C4-2B (cell line): ENCODE measurements at regions not wholly inside any gene's neighbourhood (a gene's known extent, or its start where the extent isn't known, plus 50 kb on each side); places are given as distances from the start of the nearest gene placed in this dataset.

Experiments
- CTCF ChIP-seq: fragments of 450-650 bp; conservative IDR thresholded peaks from 2 replicates; pipeline ENCODE4 v1.5.1; 2017; ENCODE audit warnings: mild to moderate bottlenecking
- ZFX ChIP-seq: fragments of 450-650 bp; IDR thresholded peaks from 2 replicates; pipeline ENCODE4 v1.6.1; 2017

DNA sequence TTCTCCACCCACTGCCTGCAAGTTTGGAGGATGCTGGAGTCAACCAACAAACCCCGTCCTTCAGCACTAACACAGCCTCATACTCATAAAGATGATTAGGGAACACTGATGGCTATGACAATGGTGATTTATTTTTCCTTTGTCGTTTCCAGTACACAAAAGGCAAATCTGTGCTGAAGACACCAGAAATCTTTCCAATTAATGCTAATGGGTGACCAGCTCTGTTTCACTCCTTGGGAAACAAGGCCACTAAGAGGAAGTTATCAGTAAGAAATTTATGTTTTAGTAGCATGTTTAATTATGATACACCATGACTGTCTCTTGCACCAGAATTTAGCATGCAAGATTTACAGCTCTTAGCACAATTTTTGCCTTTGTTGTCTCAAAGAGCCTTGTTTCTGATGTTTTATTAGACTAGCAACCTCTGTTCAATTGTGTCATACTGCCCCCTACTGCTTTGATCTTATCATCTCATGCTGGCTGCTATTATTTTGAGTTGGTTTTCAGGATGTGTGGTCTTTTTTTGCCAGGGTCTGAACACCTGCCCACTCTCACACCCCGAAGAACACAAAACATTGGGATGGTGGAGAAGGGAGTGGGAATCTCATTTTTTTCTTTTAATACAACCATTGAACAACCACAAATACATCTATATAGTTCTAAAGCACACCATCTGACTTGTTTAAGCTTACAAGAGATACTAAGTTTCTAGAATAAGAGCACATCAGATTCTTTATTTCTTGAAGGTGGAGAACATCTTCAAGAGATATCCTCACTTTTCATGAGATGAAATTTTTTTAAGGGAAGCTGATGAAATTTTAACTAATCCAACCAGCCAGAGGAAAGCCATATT is 160.9 kb downstream of the SPTSSA start:
- no peak for TF ChIP-seq ZFX
- peak; percentile 86 for TF ChIP-seq CTCF
